K562 (cell line): ENCODE measurements at regions not wholly inside any gene's neighbourhood (a gene's known extent, or its start where the extent isn't known, plus 50 kb on each side); places are given as distances from the start of the nearest gene placed in this dataset.

Source experiments
- ATAC-seq: fragments of 200-7000 bp; cut with Tn5 transposase; 3 replicates; pipeline ENCODE4 v1.9.1; 2020; ENCODE audit warnings: moderate library complexity
- BruUV-seq: library from RNA; stranded (reverse); fragments of 400-500 nt; replicated peaks from 2 replicates; lab custom pipeline; 2021; lab: Mats Ljungman, UMichigan
- CTCF ChIA-PET: fragments of 300-600 bp; formaldehyde crosslinking; extraction: SDS; loops from one replicate; lab custom pipeline; 2021; ENCODE audit warnings: low intra/inter-chr PET ratio; lab: Yijun Ruan, JAX
- POLR2A ChIA-PET: fragments of 300-600, 350-650 bp; sonication (Branson Sonifier 250); formaldehyde crosslinking; extraction: SDS; loops from one replicate; lab custom pipeline; 2021; ENCODE audit warnings: antibody characterized with exemption, inconsistent platforms; lab: Yijun Ruan, JAX
- DNase-seq, 4 experiments: peaks; one replicate each; pipeline versions ENCODE4 v3.0.0 to v3.0.0-alpha.2; 2011 to 2018; ENCODE audit warnings: low spot score in 3 of 4, mixed read lengths in 3 of 4; ENCODE audit errors: extremely low read depth in 1 of 4
- FAIRE-seq: peaks from 2 replicates; lab custom pipeline; 2011; peaks lifted over from hg19 to GRCh38; lab: Jason Lieb, UNC
- H2AFZ ChIP-seq: 2 replicates; pipeline ENCODE4 v1.6.0; 2011; ENCODE audit warnings: low read depth, low read length, control low read depth, inconsistent platforms
- H3K27ac ChIP-seq: fragments of 200-600 bp; 3 replicates; pipeline ENCODE4 v1.8.0; 2011; ENCODE audit warnings: low read depth, mild to moderate bottlenecking, control low read depth, inconsistent platforms, low read length, moderate library complexity, mixed read lengths; ENCODE audit errors: extremely low read depth
- H3K27me3 ChIP-seq, 2 experiments: fragments of 300-600 bp in 1 of 2; 2 replicates in 1 of 2; 3 replicates in 1 of 2; pipeline versions ENCODE4 v1.6.0 to v1.8.0; 2011; ENCODE audit warnings: inconsistent platforms in 2 of 2, low read length in 2 of 2, mild to moderate bottlenecking in 1 of 2, mixed read lengths in 1 of 2, moderate library complexity in 1 of 2; ENCODE audit not compliant: control insufficient read depth in 2 of 2, insufficient read depth in 2 of 2
- H3K36me3 ChIP-seq: fragments of 300-600 bp; 3 replicates; pipeline ENCODE4 v1.8.0; 2011; ENCODE audit warnings: mild to moderate bottlenecking, low read length, inconsistent platforms; ENCODE audit not compliant: control insufficient read depth, insufficient read depth
- H3K4me1 ChIP-seq, 2 experiments: fragments of 200-600 bp in 1 of 2; replicated peaks in 1 of 2; 2 replicates in 1 of 2; 3 replicates in 1 of 2; pipeline versions ENCODE4 v1.5.1 to v1.8.0; 2011; ENCODE audit warnings: inconsistent platforms in 2 of 2, low read length in 2 of 2, mild to moderate bottlenecking in 1 of 2, mixed read lengths in 1 of 2, moderate library complexity in 1 of 2; ENCODE audit not compliant: control insufficient read depth in 2 of 2, insufficient read depth in 2 of 2
- H3K4me2 ChIP-seq: 2 replicates; pipeline ENCODE4 v1.6.1; 2011; ENCODE audit warnings: low read length, control low read depth, inconsistent platforms, mixed read lengths; ENCODE audit not compliant: insufficient read depth
- H3K4me3 ChIP-seq: fragments of 200-600 bp; sonication (generic), shearing (Covaris generic); 2 replicates; pipeline ENCODE4 v1.5.1; 2016; ENCODE audit warnings: control low read depth, inconsistent platforms
- H3K79me2 ChIP-seq: fragments of 200-600 bp; 3 replicates; pipeline ENCODE4 v1.8.0; 2011; ENCODE audit warnings: low read length, inconsistent platforms; ENCODE audit not compliant: control insufficient read depth, insufficient read depth
- H3K9ac ChIP-seq, 2 experiments: 2 replicates each; pipeline versions ENCODE4 v1.6.0 to v1.6.1; 2011; ENCODE audit warnings: low read depth in 2 of 2, low read length in 2 of 2, control low read depth in 1 of 2, inconsistent platforms in 1 of 2, mild to moderate bottlenecking in 1 of 2, mixed read lengths in 1 of 2; ENCODE audit not compliant: insufficient read depth in 1 of 2
- H3K9me1 ChIP-seq: one replicate; pipeline ENCODE4 v1.6.0; 2011; ENCODE audit warnings: inconsistent platforms, mild to moderate bottlenecking, low read length, moderate library complexity; ENCODE audit not compliant: control insufficient read depth, insufficient read depth
- H3K9me3 ChIP-seq: replicated peaks from 2 replicates; pipeline ENCODE4 v1.5.1; 2011; ENCODE audit warnings: low read depth, low read length, inconsistent platforms; ENCODE audit not compliant: control insufficient read depth, insufficient read depth
- H4K20me1 ChIP-seq: replicated peaks from 2 replicates; pipeline ENCODE4 v1.6.1; 2011; ENCODE audit warnings: low read length, inconsistent platforms, mixed read lengths; ENCODE audit not compliant: control insufficient read depth, insufficient read depth
- C11orf30 ChIP-seq: fragments of 450-650 bp; IDR thresholded peaks from 2 replicates; pipeline ENCODE4 v1.6.1; 2016; ENCODE audit warnings: low read depth, mild to moderate bottlenecking
- DIDO1 ChIP-seq: fragments of 450-650 bp; IDR thresholded peaks from 2 replicates; pipeline ENCODE4 v1.6.1; 2016; ENCODE audit warnings: low read depth, missing biosample characterization, missing genetic modification characterization
- DMBX1 ChIP-seq: fragments of 250-450 bp; sonication (Bioruptor Pico); IDR thresholded peaks from 2 replicates; pipeline ENCODE4 v1.8.0; 2022; ENCODE audit warnings: inconsistent platforms, mild to moderate bottlenecking, moderate library complexity, borderline replicate concordance
- MAFF ChIP-seq: IDR thresholded peaks from 2 replicates; pipeline ENCODE4 v1.6.1; 2012; ENCODE audit warnings: low read length, improper control_type of control experiment
- MAFG ChIP-seq: fragments of 450-650 bp; conservative IDR thresholded peaks from 2 replicates; pipeline ENCODE4 v1.6.1; 2016; ENCODE audit warnings: missing genetic modification characterization, missing compliant biosample characterization
- MAFK ChIP-seq: IDR thresholded peaks from 2 replicates; pipeline ENCODE4 v1.6.1; 2011; ENCODE audit warnings: low read length, improper control_type of control experiment
- SAP30 ChIP-seq: fragments of 200-600 bp; sonication (generic); IDR thresholded peaks from 2 replicates; pipeline ENCODE4 v1.6.1; 2012; ENCODE audit warnings: borderline replicate concordance, low read depth, mild to moderate bottlenecking, moderate library complexity, low read length, control low read depth, inconsistent platforms; ENCODE audit not compliant: insufficient read depth, poor library complexity, severe bottlenecking
- ZNF143 ChIP-seq: sonication (generic); formaldehyde crosslinking; IDR thresholded peaks from 2 replicates; pipeline ENCODE4 v1.9.0; 2022; ENCODE audit warnings: mild to moderate bottlenecking, missing genetic modification reagents
- ZNF184 ChIP-seq: sonication (generic); formaldehyde crosslinking; IDR thresholded peaks from 2 replicates; pipeline ENCODE4 v1.5.0; 2020; ENCODE audit warnings: missing genetic modification reagents
- ZNF316 ChIP-seq: fragments of 450-650 bp; IDR thresholded peaks from 2 replicates; pipeline ENCODE4 v1.6.1; 2016
- ZNF75A ChIP-seq: fragments of 450-650 bp; formaldehyde crosslinking; IDR thresholded peaks from 2 replicates; pipeline ENCODE4 v1.4.0; 2020; ENCODE audit warnings: mild to moderate bottlenecking
- WGBS: fragments of 100-300 bp; shearing (Covaris generic); methylation state at CpG from one replicate; pipeline ENCODE4 v1.1.6; 2016; ENCODE audit warnings: low coverage, mixed read lengths; ENCODE audit not compliant: insufficient coverage; ENCODE audit errors: missing lambda C conversion rate; 5-methylcytosine and 5-hydroxymethylcytosine counted together
- in situ Hi-C: fragments of 300-500 bp; cut with MboI; formaldehyde crosslinking; loops from 4 replicates; pipeline ENCODE4 v1.15.0; 2018; ENCODE audit warnings: inconsistent platforms, mixed read lengths
- intact Hi-C: fragments of 100-400 bp; cut with micrococcal nuclease; formaldehyde crosslinking; loops from 2 replicates; pipeline ENCODE4 v1.14.2; 2022

DNA sequence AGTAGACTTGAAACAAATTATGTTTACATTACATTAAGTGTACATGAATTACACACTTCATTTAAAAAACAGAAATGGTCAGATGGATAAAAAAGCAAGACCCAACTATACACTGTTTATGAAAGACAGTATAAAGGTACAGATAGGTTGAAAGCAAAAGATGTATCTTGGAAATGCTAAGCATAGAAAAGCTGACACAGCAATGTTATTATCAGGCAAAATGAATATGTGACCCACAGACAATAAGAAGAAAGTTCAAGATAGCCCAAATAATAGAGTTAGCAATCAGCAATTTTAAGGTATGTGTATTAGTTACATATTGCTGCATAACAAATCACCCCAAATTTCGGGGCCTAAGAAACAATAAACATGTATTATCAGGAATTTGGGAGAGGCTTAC is 153.5 kb downstream of the DHRS2 start:
- no peak overlapping the region for H2AFZ ChIP-seq
- ATAC-seq (no peak), DNase-seq (no peak), FAIRE-seq (no peak)
- no peaks in the 10 kb centered on the region for H3K79me2 ChIP-seq
- no peaks in the 10 kb centered on the region for H3K4me1 ChIP-seq
- in situ Hi-C loops, result no loop called here
- TF ChIP-seq MAFF (peak; percentile 54), ZNF184 (CRISPR knock-in tag) (no peak), DIDO1 (tag) (no peak), DMBX1 (CRISPR knock-in tag) (no peak), ZNF75A (no peak), C11orf30 (peak; percentile 63), ZNF143 (CRISPR knock-in tag) (no peak), ZNF316 (peak; percentile 79), SAP30 (no peak), MAFK (peak; percentile 52), MAFG (tag) (peak; percentile 41; the same call in 1 of the 2 replicates)
- no peak overlapping the region for H3K9ac ChIP-seq
- H3K9me3 ChIP-seq, result no peaks in the 10 kb centered on the region
- no peaks in the 10 kb centered on the region for H3K9me1 ChIP-seq
- no TSS peak for BruUV-seq
- ChIA-PET POLR2A (no interaction called here), CTCF (no interaction called here)
- no peak overlapping the region for H3K4me2 ChIP-seq
- H4K20me1 ChIP-seq, result no peaks in the 10 kb centered on the region
- H3K4me3 ChIP-seq, result no peak overlapping the region
- no peaks in the 10 kb centered on the region for H3K27me3 ChIP-seq
- intact Hi-C loops, result no loop called here
- H3K36me3 ChIP-seq, result no peaks in the 10 kb centered on the region
- 0% methylated on average over 1 of the region's 1 CpG for WGBS
- H3K27ac ChIP-seq, result no peak overlapping the region
